ENCODE measurements at regions not wholly inside any gene's neighbourhood (a gene's known extent, or its start where the extent isn't known, plus 50 kb on each side); places are given as distances from the start of the nearest gene placed in this dataset.

GRCh38 chr1:60876952-60877351 lies 205.4 kb upstream of the NFIA start:
- TF ChIP-seq CTCF (optimal IDR thresholded peaks at IDR 0.05 in 1 of 3, IDR thresholded peaks at IDR 0.05 in 1 of 3, conservative IDR thresholded peaks at IDR 0.05 in 1 of 3; ENCODE audit: extremely low read depth in 1 of 3, insufficient read depth in 2 of 3, low read length in 3 of 3): no peak
- no peak for TF ChIP-seq EZH2 (IDR thresholded peaks at IDR 0.05; ENCODE audit: low read length)

Measured in keratinocyte (primary cell).